Pancreas (tissue), 10 donors: ENCODE measurements at regions not wholly inside any gene's neighbourhood (a gene's known extent, or its start where the extent isn't known, plus 50 kb on each side); places are given as distances from the start of the nearest gene placed in this dataset.

ENCODE experiments used
- ATAC-seq, 4 donors: fragments of 200-7000 bp; cut with Tn5 transposase; one replicate each; pipeline versions ENCODE4 v1.8.0 to v1.9.1; 2020; ENCODE audit warnings: mild to moderate bottlenecking in 4 of 4, moderate library complexity in 4 of 4
- DNase-seq, 6 donors: peaks; one replicate each; pipeline ENCODE4 v3.0.0-alpha.2; 2020
- FAIRE-seq: peaks from 2 replicates; lab custom pipeline; 2012; peaks lifted over from hg19 to GRCh38; lab: Jason Lieb, UNC
- H3K27ac ChIP-seq, 4 donors: fragments of 200-600 bp; sonication (generic); 1 replicate in 3 of 4; 2 replicates in 1 of 4; pipeline versions ENCODE4 v1.5.0 to v1.8.0; 2020
- H3K27me3 ChIP-seq, 4 donors: fragments of 200-600 bp; one replicate each; pipeline ENCODE4 v1.8.0; 2021
- H3K36me3 ChIP-seq, 3 donors: fragments of 200-600 bp; sonication (generic) in 1 of 3; one replicate each; pipeline versions ENCODE4 v1.5.0 to v1.8.0; 2020 to 2021
- H3K4me1 ChIP-seq, 3 donors: fragments of 200-600 bp; one replicate each; pipeline ENCODE4 v1.8.0; 2021
- H3K4me3 ChIP-seq, 4 donors: fragments of 200-600 bp; sonication (generic) in 2 of 4; one replicate each; pipeline versions ENCODE4 v1.5.0 to v1.8.0; 2020 to 2021
- H3K9me3 ChIP-seq, 4 donors: fragments of 200-600 bp; one replicate each; pipeline ENCODE4 v1.8.0; 2021
- WGBS, 2 donors: extraction: QIAGEN DNeasy Blood & Tissue Kit; methylation state at CpG; one replicate each; pipeline ENCODE4 v1.1.7; 2013; 5-methylcytosine and 5-hydroxymethylcytosine counted together
- intact Hi-C, 3 donors: fragments of 100-400 bp; cut with DNase I; formaldehyde crosslinking; loops; one replicate each; pipeline versions ENCODE4 v1.11.1 to v1.14.2; 2022
- TF ChIP-seq, protein P1 (sequence below), 4 donors: fragments of 200-600 bp; sonication (generic) in 3 of 4; IDR thresholded peaks; one replicate each; pipeline versions ENCODE4 v1.5.0 to v1.8.0; 2021; ENCODE audit warnings: antibody characterized with exemption in 4 of 4
- donor health status: healthy with polysubstance abuse.
- donor health status: DM: no; HTN: no; CAD: no; lungs with moderate emphysema.
- donor health status: DM: no; HTN: no; CAD: no.
- donor health status: control.
- donor health status: control.
- donor health status: Bipolar disorder and iron deficiency.
- donor health status: DM: yes; HTN: yes; CAD: no.
- donor health status: DM: no; HTN: no; CAD: no.
- donor health status: DM: no; HTN: no; CAD: no.
- donor health status: DM: yes; HTN: yes; CAD: no.

DNA sequence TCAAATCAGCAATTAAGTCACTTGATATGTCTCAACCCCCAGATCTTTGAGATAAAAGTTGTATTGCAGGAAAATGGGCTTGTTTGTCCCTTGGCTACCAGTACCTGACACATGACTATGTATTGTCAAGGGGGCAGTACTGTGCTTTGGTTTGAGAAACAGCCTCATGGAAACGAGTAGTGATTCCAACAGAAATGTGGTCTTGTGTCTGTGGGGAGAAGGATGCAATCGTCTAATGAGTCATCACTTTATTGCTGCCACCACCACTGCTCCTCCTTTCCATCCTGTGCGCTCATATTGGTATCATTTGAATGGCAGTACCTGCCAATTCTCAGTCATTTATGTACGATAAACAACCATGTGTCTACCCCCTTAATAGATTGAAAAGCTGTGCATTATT, 72.8 kb upstream of the ARHGAP5 start:
- Histone ChIP-seq H3K4me1 (peaks cover 0 to 5% (median 0%) of the 10 kb centered on the region in 3 donors), H3K36me3 (no peaks in the 10 kb centered on the region), H3K9me3 (no peaks in the 10 kb centered on the region), H3K4me3 (no peak overlapping the region), H3K27ac (no peak overlapping the region), H3K27me3 (no peaks in the 10 kb centered on the region)
- DNase-seq = no peak
- 51 to 80% methylated on average over 4 of the region's 4 CpGs for WGBS, 2 donors
- intact Hi-C loops = no loop called here
- TF ChIP-seq, protein P1, sequence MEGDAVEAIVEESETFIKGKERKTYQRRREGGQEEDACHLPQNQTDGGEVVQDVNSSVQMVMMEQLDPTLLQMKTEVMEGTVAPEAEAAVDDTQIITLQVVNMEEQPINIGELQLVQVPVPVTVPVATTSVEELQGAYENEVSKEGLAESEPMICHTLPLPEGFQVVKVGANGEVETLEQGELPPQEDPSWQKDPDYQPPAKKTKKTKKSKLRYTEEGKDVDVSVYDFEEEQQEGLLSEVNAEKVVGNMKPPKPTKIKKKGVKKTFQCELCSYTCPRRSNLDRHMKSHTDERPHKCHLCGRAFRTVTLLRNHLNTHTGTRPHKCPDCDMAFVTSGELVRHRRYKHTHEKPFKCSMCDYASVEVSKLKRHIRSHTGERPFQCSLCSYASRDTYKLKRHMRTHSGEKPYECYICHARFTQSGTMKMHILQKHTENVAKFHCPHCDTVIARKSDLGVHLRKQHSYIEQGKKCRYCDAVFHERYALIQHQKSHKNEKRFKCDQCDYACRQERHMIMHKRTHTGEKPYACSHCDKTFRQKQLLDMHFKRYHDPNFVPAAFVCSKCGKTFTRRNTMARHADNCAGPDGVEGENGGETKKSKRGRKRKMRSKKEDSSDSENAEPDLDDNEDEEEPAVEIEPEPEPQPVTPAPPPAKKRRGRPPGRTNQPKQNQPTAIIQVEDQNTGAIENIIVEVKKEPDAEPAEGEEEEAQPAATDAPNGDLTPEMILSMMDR (IDR thresholded peaks at IDR 0.05) = no peak
- ATAC-seq = no peak
- no peak for FAIRE-seq

DNA sequence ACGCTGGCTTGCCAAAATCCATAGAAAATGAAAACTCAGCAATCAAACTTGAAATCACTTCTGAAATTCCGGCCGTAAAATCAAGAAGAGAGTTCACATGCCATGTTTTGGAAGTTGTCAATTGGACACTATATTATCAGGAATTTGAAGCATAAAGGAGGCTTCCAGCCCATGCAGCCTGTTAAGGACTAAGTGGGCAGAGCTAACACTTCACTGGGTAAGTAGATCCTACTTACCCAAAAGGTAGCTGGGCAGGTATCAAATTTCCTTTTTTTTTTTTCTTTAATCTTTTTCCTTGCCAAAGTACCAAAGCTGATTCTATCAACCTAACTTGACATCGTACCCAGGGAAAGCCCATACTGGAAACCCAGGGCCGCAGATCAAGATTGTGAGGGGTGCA, 71.5 kb upstream of the ARHGAP5 start:
- TF ChIP-seq, protein P1 (IDR thresholded peaks at IDR 0.05) = no peak
- peaks cover 0 to 5% (median 0%) of the 10 kb centered on the region in 3 donors for H3K4me1 ChIP-seq
- ATAC-seq = no peak
- intact Hi-C loops = no loop called here
- 88 to 96% methylated on average over 5 of the region's 5 CpGs for WGBS, 2 donors
- no peak for FAIRE-seq
- no peaks in the 10 kb centered on the region for H3K36me3 ChIP-seq
- H3K9me3 ChIP-seq = no peaks in the 10 kb centered on the region
- no peak overlapping the region for H3K4me3 ChIP-seq
- no peak for DNase-seq
- H3K27me3 ChIP-seq = no peaks in the 10 kb centered on the region
- no peak overlapping the region for H3K27ac ChIP-seq

DNA sequence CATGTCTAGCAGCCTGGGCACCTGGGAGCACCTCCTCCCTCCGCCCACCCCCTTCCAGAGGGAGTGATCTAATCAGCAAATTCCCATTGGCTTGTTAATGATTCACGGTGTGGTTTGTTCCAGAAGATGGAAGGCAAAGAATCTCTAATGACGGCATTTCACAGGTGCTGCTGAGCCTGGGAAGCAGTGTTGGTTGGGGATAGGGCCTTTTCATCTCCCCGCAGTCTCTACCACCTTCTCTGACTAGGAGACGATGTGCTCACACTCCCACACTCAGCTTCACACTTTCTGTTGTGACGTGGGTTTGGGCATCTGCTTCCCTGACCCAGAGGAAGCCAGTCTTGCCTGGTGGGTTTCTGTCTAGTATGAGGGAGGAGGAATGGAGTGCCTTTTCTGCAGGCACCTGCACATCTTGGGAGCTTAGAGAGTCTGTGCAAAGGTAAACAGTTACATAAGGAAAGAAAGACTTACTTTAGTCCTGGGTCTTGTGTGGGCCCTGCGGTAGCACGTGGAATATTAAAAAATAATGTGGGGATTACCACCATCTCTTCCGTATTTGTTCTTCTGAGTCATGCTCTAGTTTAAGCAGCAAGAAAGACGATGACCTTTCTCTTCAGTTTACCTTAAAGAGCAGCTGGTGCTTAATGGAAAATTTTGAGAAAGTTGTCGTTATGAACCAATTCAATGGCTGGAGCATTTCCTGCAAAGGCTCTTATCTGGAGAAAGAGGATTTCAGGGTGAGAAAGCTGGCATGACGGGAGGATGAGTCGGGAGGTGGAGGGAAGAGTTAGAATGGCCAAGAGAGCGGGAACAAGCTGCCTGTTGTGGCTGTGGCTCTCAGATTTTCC, 70.6 kb upstream of the ARHGAP5 start:
- no peaks in the 10 kb centered on the region for H3K9me3 ChIP-seq
- DNase-seq (no peak), FAIRE-seq (no peak), ATAC-seq (peak; percentile 60 to 81 (median 69))
- TF ChIP-seq, protein P1 (IDR thresholded peaks at IDR 0.05) = no peak
- intact Hi-C loops = no loop called here
- no peaks in the 10 kb centered on the region for H3K27me3 ChIP-seq
- H3K4me3 ChIP-seq = no peak overlapping the region
- H3K27ac ChIP-seq = peak overlapping the region in 2 of 4 donors; percentile 44
- H3K36me3 ChIP-seq = no peaks in the 10 kb centered on the region
- peaks cover 0 to 5% (median 0%) of the 10 kb centered on the region in 3 donors for H3K4me1 ChIP-seq
- 47 to 59% methylated on average over 14 of the region's 14 CpGs for WGBS, 2 donors

DNA sequence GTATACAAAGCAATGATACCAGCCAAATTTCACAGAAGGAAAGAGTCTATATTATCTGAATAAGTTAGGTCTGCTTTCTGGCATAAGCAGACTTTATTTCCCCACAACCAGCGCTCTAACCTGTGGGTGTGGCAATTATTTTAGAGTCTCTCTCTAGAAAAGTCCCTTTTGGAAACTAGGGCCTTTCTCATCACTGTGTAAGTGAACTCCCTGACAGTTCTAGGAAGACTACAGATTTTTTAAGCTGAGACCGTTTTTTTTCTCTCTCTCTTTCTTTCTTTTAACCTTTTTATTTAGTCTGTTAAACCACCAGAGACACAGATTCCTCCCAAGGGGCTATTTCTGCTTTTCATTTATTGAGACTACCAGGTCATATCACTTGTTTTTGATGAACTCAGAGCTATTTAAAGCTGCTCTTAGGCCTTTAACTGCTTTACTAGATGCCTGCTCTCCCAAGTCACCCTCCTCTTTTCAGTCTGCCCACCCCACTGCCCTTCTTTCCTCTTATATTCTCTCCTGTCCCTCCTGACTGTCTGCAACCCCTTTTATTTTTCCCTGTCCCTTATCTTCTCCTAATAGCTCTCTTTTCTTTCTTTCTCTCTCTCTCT, 69.2 kb upstream of the ARHGAP5 start:
- intact Hi-C loops = no loop called here
- TF ChIP-seq, protein P1 (IDR thresholded peaks at IDR 0.05) = no peak
- Histone ChIP-seq H3K27ac (no peak overlapping the region), H3K4me1 (peaks cover 0 to 5% (median 0%) of the 10 kb centered on the region in 3 donors), H3K36me3 (no peaks in the 10 kb centered on the region), H3K9me3 (no peaks in the 10 kb centered on the region), H3K27me3 (no peaks in the 10 kb centered on the region), H3K4me3 (no peak overlapping the region)
- WGBS, 2 donors = 65 to 76% methylated on average over 2 of the region's 2 CpGs
- no peak for ATAC-seq
- FAIRE-seq = no peak
- no peak for DNase-seq
